ENCODE measurements at regions not wholly inside any gene's neighbourhood (a gene's known extent, or its start where the extent isn't known, plus 50 kb on each side); places are given as distances from the start of the nearest gene placed in this dataset.

DNA sequence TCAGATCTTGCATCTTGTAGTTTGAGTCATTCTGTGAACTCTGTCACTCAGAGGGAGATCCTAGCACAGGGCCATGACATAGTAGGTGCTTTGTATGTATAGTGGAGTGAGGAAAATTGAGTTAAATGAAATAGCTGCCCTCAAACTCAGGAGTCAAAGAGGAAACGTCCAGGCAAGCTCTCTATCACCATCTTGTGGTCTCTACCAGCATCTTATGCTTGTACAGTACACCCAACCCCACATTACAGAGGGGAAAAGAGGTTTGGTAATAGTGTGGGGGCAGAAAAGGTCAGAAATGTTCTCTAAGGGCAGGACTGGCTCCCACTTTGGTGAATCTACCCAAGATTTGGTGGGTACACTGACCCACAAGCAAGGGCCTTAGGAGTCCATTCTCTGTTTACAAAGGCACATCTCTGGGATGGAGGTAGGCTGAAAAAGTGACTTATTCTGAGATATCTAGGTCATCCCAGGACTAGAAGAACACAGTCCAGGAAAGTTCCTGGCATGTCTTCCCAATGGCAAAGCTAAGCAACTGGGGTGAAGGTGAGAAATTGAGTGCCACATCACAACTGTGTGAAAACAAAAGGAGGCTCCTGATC, 131.8 kb downstream of the OR13H1 start:
- Histone ChIP-seq H3K27me3 (ENCODE audit: insufficient read depth) (0 out of 2 replicates have a peak, but pooled peaks cover 4% of the 10 kb centered on the region), H4K20me1 (ENCODE audit: insufficient read depth) (no peaks in the 10 kb centered on the region), H3K9ac (no peak overlapping the region), H3K4me3 (ENCODE audit: low read depth in 2 of 2, low read length in 1 of 2) (no peak overlapping the region), H3K4me1 (ENCODE audit: control insufficient read depth in 1 of 2, insufficient read depth in 2 of 2, low read depth in 1 of 2, low read length in 1 of 2) (no peaks in the 10 kb centered on the region; a peak in 1 of 4 replicates), H3K9me3 (no peaks in the 10 kb centered on the region), H3K9me2 (no peaks in the 10 kb centered on the region), H3K36me3 (replicated peaks in 1 of 2; ENCODE audit: control insufficient read depth in 1 of 2, insufficient read depth in 2 of 2, low read length in 1 of 2) (no peaks in the 10 kb centered on the region), H3K79me2 (ENCODE audit: insufficient read depth) (no peaks in the 10 kb centered on the region), H3K27ac (ENCODE audit: low read depth in 2 of 2, low read length in 1 of 2) (no peak overlapping the region), H3F3A (replicated peaks; ENCODE audit: insufficient read depth) (peaks cover 4% of the 10 kb centered on the region), H3K4me2 (no peak overlapping the region), H2AFZ (ENCODE audit: low read depth) (no peak overlapping the region)
- peak; percentile 35 for DNase-seq
- 0% methylated on average over 1 of the region's 1 CpG for WGBS (ENCODE audit: low lambda C conversion rate)
- peak; percentile 46 for TF ChIP-seq SMC3 (IDR thresholded peaks at IDR 0.05; ENCODE audit: low read depth, low read length)
- no peak for TF ChIP-seq FOXJ3 (CRISPR knock-in tag; IDR thresholded peaks at IDR 0.05)
- TF ChIP-seq, protein P1, sequence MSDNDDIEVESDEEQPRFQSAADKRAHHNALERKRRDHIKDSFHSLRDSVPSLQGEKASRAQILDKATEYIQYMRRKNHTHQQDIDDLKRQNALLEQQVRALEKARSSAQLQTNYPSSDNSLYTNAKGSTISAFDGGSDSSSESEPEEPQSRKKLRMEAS (IDR thresholded peaks at IDR 0.05; ENCODE audit: low read depth): no peak
- no peak for TF ChIP-seq RFX5 (IDR thresholded peaks at IDR 0.05; ENCODE audit: low read length)
- TF ChIP-seq, protein P2, sequence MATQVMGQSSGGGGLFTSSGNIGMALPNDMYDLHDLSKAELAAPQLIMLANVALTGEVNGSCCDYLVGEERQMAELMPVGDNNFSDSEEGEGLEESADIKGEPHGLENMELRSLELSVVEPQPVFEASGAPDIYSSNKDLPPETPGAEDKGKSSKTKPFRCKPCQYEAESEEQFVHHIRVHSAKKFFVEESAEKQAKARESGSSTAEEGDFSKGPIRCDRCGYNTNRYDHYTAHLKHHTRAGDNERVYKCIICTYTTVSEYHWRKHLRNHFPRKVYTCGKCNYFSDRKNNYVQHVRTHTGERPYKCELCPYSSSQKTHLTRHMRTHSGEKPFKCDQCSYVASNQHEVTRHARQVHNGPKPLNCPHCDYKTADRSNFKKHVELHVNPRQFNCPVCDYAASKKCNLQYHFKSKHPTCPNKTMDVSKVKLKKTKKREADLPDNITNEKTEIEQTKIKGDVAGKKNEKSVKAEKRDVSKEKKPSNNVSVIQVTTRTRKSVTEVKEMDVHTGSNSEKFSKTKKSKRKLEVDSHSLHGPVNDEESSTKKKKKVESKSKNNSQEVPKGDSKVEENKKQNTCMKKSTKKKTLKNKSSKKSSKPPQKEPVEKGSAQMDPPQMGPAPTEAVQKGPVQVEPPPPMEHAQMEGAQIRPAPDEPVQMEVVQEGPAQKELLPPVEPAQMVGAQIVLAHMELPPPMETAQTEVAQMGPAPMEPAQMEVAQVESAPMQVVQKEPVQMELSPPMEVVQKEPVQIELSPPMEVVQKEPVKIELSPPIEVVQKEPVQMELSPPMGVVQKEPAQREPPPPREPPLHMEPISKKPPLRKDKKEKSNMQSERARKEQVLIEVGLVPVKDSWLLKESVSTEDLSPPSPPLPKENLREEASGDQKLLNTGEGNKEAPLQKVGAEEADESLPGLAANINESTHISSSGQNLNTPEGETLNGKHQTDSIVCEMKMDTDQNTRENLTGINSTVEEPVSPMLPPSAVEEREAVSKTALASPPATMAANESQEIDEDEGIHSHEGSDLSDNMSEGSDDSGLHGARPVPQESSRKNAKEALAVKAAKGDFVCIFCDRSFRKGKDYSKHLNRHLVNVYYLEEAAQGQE (IDR thresholded peaks at IDR 0.05; ENCODE audit: low read depth, low read length): no peak
- no peak for TF ChIP-seq NFIC (IDR thresholded peaks at IDR 0.05; ENCODE audit: borderline replicate concordance)
- TF ChIP-seq EP300 (IDR thresholded peaks at IDR 0.05; ENCODE audit: borderline replicate concordance in 1 of 2, low read depth in 1 of 2, low read length in 1 of 2): no peak
- TF ChIP-seq RAD21 (IDR thresholded peaks at IDR 0.05; ENCODE audit: low read length): peak; percentile 57
- TF ChIP-seq, protein P3, sequence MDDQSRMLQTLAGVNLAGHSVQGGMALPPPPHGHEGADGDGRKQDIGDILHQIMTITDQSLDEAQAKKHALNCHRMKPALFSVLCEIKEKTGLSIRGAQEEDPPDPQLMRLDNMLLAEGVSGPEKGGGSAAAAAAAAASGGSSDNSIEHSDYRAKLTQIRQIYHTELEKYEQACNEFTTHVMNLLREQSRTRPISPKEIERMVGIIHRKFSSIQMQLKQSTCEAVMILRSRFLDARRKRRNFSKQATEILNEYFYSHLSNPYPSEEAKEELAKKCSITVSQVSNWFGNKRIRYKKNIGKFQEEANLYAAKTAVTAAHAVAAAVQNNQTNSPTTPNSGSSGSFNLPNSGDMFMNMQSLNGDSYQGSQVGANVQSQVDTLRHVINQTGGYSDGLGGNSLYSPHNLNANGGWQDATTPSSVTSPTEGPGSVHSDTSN (IDR thresholded peaks at IDR 0.05): no peak
- TF ChIP-seq GATA2 (CRISPR knock-in tag; IDR thresholded peaks at IDR 0.05): no peak
- TF ChIP-seq, protein P4, sequence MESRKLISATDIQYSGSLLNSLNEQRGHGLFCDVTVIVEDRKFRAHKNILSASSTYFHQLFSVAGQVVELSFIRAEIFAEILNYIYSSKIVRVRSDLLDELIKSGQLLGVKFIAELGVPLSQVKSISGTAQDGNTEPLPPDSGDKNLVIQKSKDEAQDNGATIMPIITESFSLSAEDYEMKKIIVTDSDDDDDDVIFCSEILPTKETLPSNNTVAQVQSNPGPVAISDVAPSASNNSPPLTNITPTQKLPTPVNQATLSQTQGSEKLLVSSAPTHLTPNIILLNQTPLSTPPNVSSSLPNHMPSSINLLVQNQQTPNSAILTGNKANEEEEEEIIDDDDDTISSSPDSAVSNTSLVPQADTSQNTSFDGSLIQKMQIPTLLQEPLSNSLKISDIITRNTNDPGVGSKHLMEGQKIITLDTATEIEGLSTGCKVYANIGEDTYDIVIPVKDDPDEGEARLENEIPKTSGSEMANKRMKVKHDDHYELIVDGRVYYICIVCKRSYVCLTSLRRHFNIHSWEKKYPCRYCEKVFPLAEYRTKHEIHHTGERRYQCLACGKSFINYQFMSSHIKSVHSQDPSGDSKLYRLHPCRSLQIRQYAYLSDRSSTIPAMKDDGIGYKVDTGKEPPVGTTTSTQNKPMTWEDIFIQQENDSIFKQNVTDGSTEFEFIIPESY (IDR thresholded peaks at IDR 0.05; ENCODE audit: borderline replicate concordance, low read depth): no peak
- TF ChIP-seq, protein P5, sequence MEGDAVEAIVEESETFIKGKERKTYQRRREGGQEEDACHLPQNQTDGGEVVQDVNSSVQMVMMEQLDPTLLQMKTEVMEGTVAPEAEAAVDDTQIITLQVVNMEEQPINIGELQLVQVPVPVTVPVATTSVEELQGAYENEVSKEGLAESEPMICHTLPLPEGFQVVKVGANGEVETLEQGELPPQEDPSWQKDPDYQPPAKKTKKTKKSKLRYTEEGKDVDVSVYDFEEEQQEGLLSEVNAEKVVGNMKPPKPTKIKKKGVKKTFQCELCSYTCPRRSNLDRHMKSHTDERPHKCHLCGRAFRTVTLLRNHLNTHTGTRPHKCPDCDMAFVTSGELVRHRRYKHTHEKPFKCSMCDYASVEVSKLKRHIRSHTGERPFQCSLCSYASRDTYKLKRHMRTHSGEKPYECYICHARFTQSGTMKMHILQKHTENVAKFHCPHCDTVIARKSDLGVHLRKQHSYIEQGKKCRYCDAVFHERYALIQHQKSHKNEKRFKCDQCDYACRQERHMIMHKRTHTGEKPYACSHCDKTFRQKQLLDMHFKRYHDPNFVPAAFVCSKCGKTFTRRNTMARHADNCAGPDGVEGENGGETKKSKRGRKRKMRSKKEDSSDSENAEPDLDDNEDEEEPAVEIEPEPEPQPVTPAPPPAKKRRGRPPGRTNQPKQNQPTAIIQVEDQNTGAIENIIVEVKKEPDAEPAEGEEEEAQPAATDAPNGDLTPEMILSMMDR (IDR thresholded peaks at IDR 0.05): peak; percentile 71
- no peak for TF ChIP-seq FOSL2 (IDR thresholded peaks at IDR 0.05; ENCODE audit: borderline replicate concordance, low read depth)
- ChIA-PET POLR2A (no interaction called here), CTCF (interaction anchor here (0.6 to 2.1 kb wide), 13 partner anchors 11 to 704 kb away, joined by 3 to 7 read pairs (median 3); no protein-coding TSS in a partner anchor)

All from SK-N-SH (cell line).